Peyer's patch (tissue), 4 donors: ENCODE measurements at regions not wholly inside any gene's neighbourhood (a gene's known extent, or its start where the extent isn't known, plus 50 kb on each side); places are given as distances from the start of the nearest gene placed in this dataset.

Experiments used
- POLR2A ChIP-seq, 2 donors: fragments of 450-650 bp; IDR thresholded peaks; one replicate each; pipeline ENCODE4 v1.5.1; 2017; ENCODE audit warnings: antibody characterized with exemption in 2 of 2, mild to moderate bottlenecking in 2 of 2, moderate library complexity in 2 of 2
- TF ChIP-seq, protein P1 (sequence below), 6 experiments: fragments of 450-650 bp in 4 of 6; fragments of 200-600 bp in 2 of 6; sonication (generic) in 1 of 6; IDR thresholded peaks; one replicate each; pipeline ENCODE4 v1.5.1; 2017 to 2019; ENCODE audit warnings: antibody characterized with exemption in 6 of 6, mild to moderate bottlenecking in 3 of 6, moderate library complexity in 1 of 6

DNA sequence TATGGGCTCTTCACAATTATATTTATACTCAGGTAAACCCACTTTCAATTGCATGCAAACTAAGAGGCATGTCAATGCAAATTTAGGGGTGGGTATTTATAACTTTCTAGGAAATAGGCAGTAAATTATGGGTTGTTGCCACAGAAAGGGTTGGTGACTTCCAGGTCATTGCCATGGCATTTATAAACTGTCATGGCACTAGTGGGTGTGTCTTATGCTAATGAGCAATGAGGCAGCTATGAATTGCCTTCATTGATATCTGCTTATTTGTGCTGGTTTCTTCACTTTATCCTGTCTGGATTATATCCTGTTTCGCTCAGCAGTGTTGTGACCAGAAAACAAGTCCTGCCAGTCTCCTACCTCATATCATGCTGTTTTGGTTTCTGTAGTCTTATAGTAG, 597.3 kb upstream of the DAB2 start:
- TF ChIP-seq, protein P1, sequence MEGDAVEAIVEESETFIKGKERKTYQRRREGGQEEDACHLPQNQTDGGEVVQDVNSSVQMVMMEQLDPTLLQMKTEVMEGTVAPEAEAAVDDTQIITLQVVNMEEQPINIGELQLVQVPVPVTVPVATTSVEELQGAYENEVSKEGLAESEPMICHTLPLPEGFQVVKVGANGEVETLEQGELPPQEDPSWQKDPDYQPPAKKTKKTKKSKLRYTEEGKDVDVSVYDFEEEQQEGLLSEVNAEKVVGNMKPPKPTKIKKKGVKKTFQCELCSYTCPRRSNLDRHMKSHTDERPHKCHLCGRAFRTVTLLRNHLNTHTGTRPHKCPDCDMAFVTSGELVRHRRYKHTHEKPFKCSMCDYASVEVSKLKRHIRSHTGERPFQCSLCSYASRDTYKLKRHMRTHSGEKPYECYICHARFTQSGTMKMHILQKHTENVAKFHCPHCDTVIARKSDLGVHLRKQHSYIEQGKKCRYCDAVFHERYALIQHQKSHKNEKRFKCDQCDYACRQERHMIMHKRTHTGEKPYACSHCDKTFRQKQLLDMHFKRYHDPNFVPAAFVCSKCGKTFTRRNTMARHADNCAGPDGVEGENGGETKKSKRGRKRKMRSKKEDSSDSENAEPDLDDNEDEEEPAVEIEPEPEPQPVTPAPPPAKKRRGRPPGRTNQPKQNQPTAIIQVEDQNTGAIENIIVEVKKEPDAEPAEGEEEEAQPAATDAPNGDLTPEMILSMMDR (IDR thresholded peaks at IDR 0.05) = no peak
- TF ChIP-seq POLR2A (IDR thresholded peaks at IDR 0.05) = no peak
